Ovary (tissue), 3 donors: ENCODE measurements at regions not wholly inside any gene's neighbourhood (a gene's known extent, or its start where the extent isn't known, plus 50 kb on each side); places are given as distances from the start of the nearest gene placed in this dataset.

ENCODE experiments used
- CTCF ChIP-seq, 3 donors: fragments of 450-650 bp in 2 of 3; fragments of 200-600 bp in 1 of 3; IDR thresholded peaks; one replicate each; pipeline versions ENCODE4 v1.5.1 to v1.8.0; 2016 to 2022; ENCODE audit warnings: antibody characterized with exemption in 3 of 3, mild to moderate bottlenecking in 1 of 3
- EP300 ChIP-seq: sonication (generic); formaldehyde crosslinking; IDR thresholded peaks from one replicate; pipeline ENCODE4 v1.6.1; 2017; ENCODE audit warnings: antibody characterized with exemption
- donor health status: DM: no; HTN: no; CAD: no.

- TF ChIP-seq CTCF (IDR thresholded peaks at IDR 0.05) (no peak), EP300 (no peak)
These were observed 447.5 kb downstream of the INSC start for GRCh38 chr11:15562230-15562629.
